GM12878 (cell line): ENCODE measurements at regions not wholly inside any gene's neighbourhood (a gene's known extent, or its start where the extent isn't known, plus 50 kb on each side); places are given as distances from the start of the nearest gene placed in this dataset.

Experiments used
- CEBPB ChIP-seq, 2 experiments: fragments of 150-350 bp in 1 of 2; IDR thresholded peaks; 2 replicates each; pipeline ENCODE4 v1.6.1; 2012 to 2014; ENCODE audit warnings: low read depth in 2 of 2, low read length in 2 of 2, borderline replicate concordance in 1 of 2, inconsistent platforms in 1 of 2
- CTCF ChIP-seq, 3 experiments: IDR thresholded peaks in 2 of 3; conservative IDR thresholded peaks in 1 of 3; 2 replicates each; pipeline ENCODE4 v1.5.1; 2011; ENCODE audit warnings: low read depth in 3 of 3, low read length in 3 of 3, mild to moderate bottlenecking in 3 of 3, control low read depth in 2 of 3, moderate library complexity in 2 of 3, inconsistent platforms in 1 of 3, mixed read lengths in 1 of 3; ENCODE audit not compliant: control insufficient read depth in 2 of 3, insufficient read depth in 1 of 3; ENCODE audit errors: extremely low read depth in 1 of 3
- EED ChIP-seq: sonication (generic); IDR thresholded peaks from 2 replicates; pipeline ENCODE4 v1.6.1; 2016; ENCODE audit warnings: antibody characterized with exemption, low read depth
- EZH2 ChIP-seq: IDR thresholded peaks from 2 replicates; pipeline ENCODE4 v1.6.1; 2012; ENCODE audit warnings: low read depth, mild to moderate bottlenecking, control low read depth, inconsistent platforms, low read length, borderline replicate concordance; ENCODE audit not compliant: control insufficient read depth
- MAX ChIP-seq: IDR thresholded peaks from 2 replicates; pipeline ENCODE4 v1.6.1; 2012; ENCODE audit warnings: low read depth, low read length, improper control_type of control experiment
- MYC ChIP-seq: IDR thresholded peaks from 2 replicates; pipeline ENCODE4 v1.6.1; 2011; ENCODE audit warnings: mild to moderate bottlenecking, low read length, moderate library complexity, inconsistent platforms; ENCODE audit not compliant: insufficient read depth, insufficient replicate concordance, insufficient read length, severe bottlenecking
- NFYB ChIP-seq: IDR thresholded peaks from 2 replicates; pipeline ENCODE4 v1.6.1; 2011; ENCODE audit warnings: low read depth, mild to moderate bottlenecking, low read length, improper control_type of control experiment, moderate library complexity; ENCODE audit not compliant: insufficient read depth
- PAX5 ChIP-seq: IDR thresholded peaks from 2 replicates; pipeline ENCODE4 v1.6.1; 2011; ENCODE audit warnings: low read depth, low read length, borderline replicate concordance
- POLR2A ChIP-seq: IDR thresholded peaks from 2 replicates; pipeline ENCODE4 v1.6.1; 2011; ENCODE audit warnings: low read depth, mild to moderate bottlenecking, low read length
- RFX5 ChIP-seq: IDR thresholded peaks from 2 replicates; pipeline ENCODE4 v1.6.1; 2011; ENCODE audit warnings: low read depth, low read length, improper control_type of control experiment
- SMC3 ChIP-seq: IDR thresholded peaks from 2 replicates; pipeline ENCODE4 v1.6.1; 2011; ENCODE audit warnings: low read length, improper control_type of control experiment, borderline replicate concordance
- ZNF274 ChIP-seq: IDR thresholded peaks from one replicate; pipeline ENCODE4 v1.8.0; 2011; ENCODE audit not compliant: insufficient read length, insufficient read depth

GRCh38 chr13:99892196-99892613 is 79.4 kb downstream of the ZIC5 start:
- TF ChIP-seq MAX: no peak
- no peak for TF ChIP-seq CTCF (IDR thresholded peaks at IDR 0.05 in 2 of 3, conservative IDR thresholded peaks at IDR 0.05 in 1 of 3; ENCODE audit: control insufficient read depth in 2 of 3, extremely low read depth in 1 of 3, insufficient read depth in 1 of 3, low read depth in 3 of 3, low read length in 3 of 3)
- no peak for TF ChIP-seq EED
- TF ChIP-seq CEBPB (IDR thresholded peaks at IDR 0.05; ENCODE audit: borderline replicate concordance in 1 of 2, low read depth in 2 of 2, low read length in 2 of 2): no peak
- no peak for TF ChIP-seq POLR2A
- TF ChIP-seq NFYB: no peak
- TF ChIP-seq PAX5: no peak
- TF ChIP-seq RFX5: no peak
- no peak for TF ChIP-seq EZH2
- TF ChIP-seq ZNF274: no peak
- no peak for TF ChIP-seq MYC
- TF ChIP-seq SMC3: no peak
